HG03045 (cell line): ENCODE measurements at regions not wholly inside any gene's neighbourhood (a gene's known extent, or its start where the extent isn't known, plus 50 kb on each side); places are given as distances from the start of the nearest gene placed in this dataset.

ENCODE experiments used
- ATAC-seq: cut with Tn5 transposase; IDR thresholded peaks from one replicate; pipeline ENCODE4 v1.9.1; 2021; ENCODE audit warnings: mild to moderate bottlenecking, moderate library complexity; ENCODE audit not compliant: unreplicated experiment

- ATAC-seq = no peak
Observed at GRCh38 chr15:38878926-38879325, 314.3 kb upstream of the RASGRP1 start.

GRCh38 chr15:38879909-38880471, 315.4 kb upstream of the RASGRP1 start:
- ATAC-seq = no peak

GRCh38 chr15:38882221-38882620, 317.6 kb upstream of the RASGRP1 start:
- no peak for ATAC-seq

- no peak for ATAC-seq
Observed at GRCh38 chr15:38883987-38884386, 319.4 kb upstream of the RASGRP1 start.

- ATAC-seq = no peak
Observed at GRCh38 chr15:38885001-38885400, 320.4 kb upstream of the RASGRP1 start.

GRCh38 chr15:38885471-38885952, 320.9 kb upstream of the RASGRP1 start:
- ATAC-seq = no peak

- no peak for ATAC-seq
Observed at GRCh38 chr15:38886315-38887163, 321.9 kb upstream of the RASGRP1 start.

GRCh38 chr15:38888701-38889221, 324.1 kb upstream of the RASGRP1 start:
- no peak for ATAC-seq

- no peak for ATAC-seq
Observed at GRCh38 chr15:38890194-38890593, 325.6 kb upstream of the RASGRP1 start.

- no peak for ATAC-seq
Observed at GRCh38 chr15:38893925-38894242, 329.3 kb upstream of the RASGRP1 start.

GRCh38 chr15:38894243-38894948, 329.8 kb upstream of the RASGRP1 start:
- ATAC-seq = no peak

GRCh38 chr15:38895326-38896255, 331.0 kb upstream of the RASGRP1 start:
- no peak for ATAC-seq

GRCh38 chr15:38896647-38897046, 332.0 kb upstream of the RASGRP1 start:
- no peak for ATAC-seq

GRCh38 chr15:38897551-38897950, 332.9 kb upstream of the RASGRP1 start:
- no peak for ATAC-seq

GRCh38 chr15:38898236-38898635, 333.6 kb upstream of the RASGRP1 start:
- ATAC-seq = no peak

GRCh38 chr15:38899300-38899699, 334.7 kb upstream of the RASGRP1 start:
- ATAC-seq = no peak

- no peak for ATAC-seq
Observed at GRCh38 chr15:38904298-38904697, 339.7 kb upstream of the RASGRP1 start.

GRCh38 chr15:38905632-38906031, 341.0 kb upstream of the RASGRP1 start:
- ATAC-seq = no peak

- ATAC-seq = no peak
Observed at GRCh38 chr15:38920966-38921365, 356.4 kb upstream of the RASGRP1 start.

GRCh38 chr15:38921471-38921870, 356.9 kb upstream of the RASGRP1 start:
- no peak for ATAC-seq

- ATAC-seq = no peak
Observed at GRCh38 chr15:38928431-38928830, 363.8 kb upstream of the RASGRP1 start.
